PC-3 (cell line): ENCODE measurements at regions not wholly inside any gene's neighbourhood (a gene's known extent, or its start where the extent isn't known, plus 50 kb on each side); places are given as distances from the start of the nearest gene placed in this dataset.
A peak's percentile ranks its signal among the peaks of the same experiment; 100 is the strongest.

ENCODE experiments used
- ATAC-seq: fragments of 200-7000 bp; cut with Tn5 transposase; 2 replicates; pipeline ENCODE4 v1.9.1; 2020; ENCODE audit warnings: mild to moderate bottlenecking, moderate library complexity
- BruUV-seq: library from RNA; stranded (reverse); fragments of 400-500 nt; replicated peaks from 2 replicates; lab custom pipeline; 2021; lab: Mats Ljungman, UMichigan
- CTCF ChIA-PET: fragments of 300-600 bp; sonication (Branson Sonifier 250); formaldehyde crosslinking; loops from one replicate; lab custom pipeline; 2022; ENCODE audit warnings: antibody characterized with exemption; lab: Charles Lee
- POLR2A ChIA-PET: fragments of 300-600 bp; sonication (Branson Sonifier 250); formaldehyde crosslinking; loops from one replicate; lab custom pipeline; 2022; ENCODE audit warnings: antibody characterized with exemption; ENCODE audit not compliant: unreplicated experiment; lab: Charles Lee
- DNase-seq: peaks from one replicate; pipeline ENCODE4 v3.0.0-alpha.2; 2015
- H2AFZ ChIP-seq: fragments of 300-600 bp; sonication (generic); 2 replicates; pipeline ENCODE4 v1.6.0; 2016; ENCODE audit warnings: antibody characterized with exemption, low read length
- H3F3A ChIP-seq: fragments of 300-600 bp; sonication (generic); one replicate; pipeline ENCODE4 v1.6.0; 2017; ENCODE audit warnings: antibody characterized with exemption, low read length, control low read depth, mild to moderate bottlenecking; ENCODE audit not compliant: unreplicated experiment
- H3K27ac ChIP-seq: fragments of 300-600 bp; sonication (generic); 2 replicates; pipeline ENCODE4 v1.5.1; 2016; ENCODE audit warnings: mild to moderate bottlenecking, low read length
- H3K27me3 ChIP-seq: fragments of 300-600 bp; sonication (generic); 2 replicates; pipeline ENCODE4 v1.6.1; 2016; ENCODE audit warnings: low read length, mixed read lengths
- H3K36me3 ChIP-seq: fragments of 300-600 bp; sonication (generic); 2 replicates; pipeline ENCODE4 v1.6.1; 2016; ENCODE audit warnings: low read depth, mixed run types, low read length, mixed read lengths
- H3K4me1 ChIP-seq: fragments of 300-600 bp; sonication (generic); 2 replicates; pipeline ENCODE4 v1.5.1; 2016; ENCODE audit warnings: low read length; ENCODE audit not compliant: insufficient read depth
- H3K4me2 ChIP-seq: fragments of 300-600 bp; sonication (generic); 2 replicates; pipeline ENCODE4 v1.6.0; 2016; ENCODE audit warnings: low read length
- H3K4me3 ChIP-seq: fragments of 300-600 bp; sonication (generic); 2 replicates; pipeline ENCODE4 v1.5.1; 2016; ENCODE audit warnings: mild to moderate bottlenecking, low read length, mixed read lengths
- H3K79me2 ChIP-seq: fragments of 300-600 bp; sonication (generic); 2 replicates; pipeline ENCODE4 v1.6.1; 2017; ENCODE audit warnings: low read length, mixed read lengths
- H3K9ac ChIP-seq: fragments of 300-600 bp; sonication (generic); 2 replicates; pipeline ENCODE4 v1.6.0; 2016; ENCODE audit warnings: mild to moderate bottlenecking, low read length
- H3K9me2 ChIP-seq: fragments of 300-600 bp; sonication (generic); replicated peaks from 2 replicates; pipeline ENCODE4 v1.6.1; 2016; ENCODE audit warnings: mixed run types, low read length, mixed read lengths
- H3K9me3 ChIP-seq: fragments of 300-600 bp; sonication (generic); 2 replicates; pipeline ENCODE4 v1.6.1; 2016; ENCODE audit warnings: low read length, mixed read lengths
- H4K20me1 ChIP-seq: fragments of 300-600 bp; sonication (generic); 2 replicates; pipeline ENCODE4 v1.6.1; 2016; ENCODE audit warnings: low read length, mixed read lengths
- EZH2 ChIP-seq: fragments of 300-600 bp; sonication (generic); IDR thresholded peaks from one replicate; pipeline ENCODE4 v1.6.1; 2017; ENCODE audit warnings: antibody characterized with exemption, mild to moderate bottlenecking, low read length; ENCODE audit not compliant: unreplicated experiment
- EZH2phosphoT487 ChIP-seq: fragments of 300-600 bp; sonication (generic); IDR thresholded peaks from 2 replicates; pipeline ENCODE4 v1.6.1; 2018; ENCODE audit warnings: mild to moderate bottlenecking, antibody characterized with exemption, low read length, borderline replicate concordance
- intact Hi-C: fragments of 100-400 bp; cut with micrococcal nuclease; formaldehyde crosslinking; loops from 2 replicates; pipeline ENCODE4 v1.9.0; 2023
- TF ChIP-seq, protein P1 (sequence below): fragments of 300-600 bp; sonication (generic); conservative IDR thresholded peaks from 2 replicates; pipeline ENCODE4 v1.5.1; 2017; ENCODE audit warnings: antibody characterized with exemption, low read depth, mild to moderate bottlenecking, low read length

DNA sequence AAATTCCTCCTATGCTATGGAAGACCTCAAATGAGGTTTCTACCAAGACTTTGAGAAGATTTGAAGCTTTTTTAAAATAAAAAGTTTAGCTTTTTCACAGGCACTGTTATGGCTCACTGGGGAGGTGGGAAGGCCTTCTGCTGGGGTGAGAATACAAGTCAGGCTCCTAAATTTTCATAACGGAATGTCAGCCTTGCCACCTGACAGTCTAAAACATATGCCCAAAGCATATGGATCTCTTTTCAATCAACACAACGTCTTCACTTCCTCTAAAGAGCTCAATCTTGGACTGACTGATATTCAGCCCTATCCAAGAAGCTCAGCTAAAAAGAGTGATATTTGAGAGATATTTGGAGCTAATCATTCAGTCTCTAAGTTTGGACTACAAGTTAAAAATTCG, 57.1 kb upstream of the LIN7C start:
- 0 out of 2 replicates have a peak, but pooled peaks cover 6% of the 10 kb centered on the region for H3K4me1 ChIP-seq
- no TSS peak for BruUV-seq
- no peaks in the 10 kb centered on the region for H3K9me2 ChIP-seq
- no peaks in the 10 kb centered on the region for H3K27me3 ChIP-seq
- ChIA-PET POLR2A (no interaction called here), CTCF (no interaction called here)
- ATAC-seq (no peak), DNase-seq (no peak)
- H3K9ac ChIP-seq = no peak overlapping the region
- no peaks in the 10 kb centered on the region for H3K9me3 ChIP-seq
- H3F3A ChIP-seq = no peaks in the 10 kb centered on the region
- no peak overlapping the region for H3K4me2 ChIP-seq
- intact Hi-C loops = no loop called here
- H3K79me2 ChIP-seq = no peaks in the 10 kb centered on the region
- no peaks in the 10 kb centered on the region for H3K36me3 ChIP-seq
- TF ChIP-seq EZH2 = no peak
- TF ChIP-seq, protein P1, sequence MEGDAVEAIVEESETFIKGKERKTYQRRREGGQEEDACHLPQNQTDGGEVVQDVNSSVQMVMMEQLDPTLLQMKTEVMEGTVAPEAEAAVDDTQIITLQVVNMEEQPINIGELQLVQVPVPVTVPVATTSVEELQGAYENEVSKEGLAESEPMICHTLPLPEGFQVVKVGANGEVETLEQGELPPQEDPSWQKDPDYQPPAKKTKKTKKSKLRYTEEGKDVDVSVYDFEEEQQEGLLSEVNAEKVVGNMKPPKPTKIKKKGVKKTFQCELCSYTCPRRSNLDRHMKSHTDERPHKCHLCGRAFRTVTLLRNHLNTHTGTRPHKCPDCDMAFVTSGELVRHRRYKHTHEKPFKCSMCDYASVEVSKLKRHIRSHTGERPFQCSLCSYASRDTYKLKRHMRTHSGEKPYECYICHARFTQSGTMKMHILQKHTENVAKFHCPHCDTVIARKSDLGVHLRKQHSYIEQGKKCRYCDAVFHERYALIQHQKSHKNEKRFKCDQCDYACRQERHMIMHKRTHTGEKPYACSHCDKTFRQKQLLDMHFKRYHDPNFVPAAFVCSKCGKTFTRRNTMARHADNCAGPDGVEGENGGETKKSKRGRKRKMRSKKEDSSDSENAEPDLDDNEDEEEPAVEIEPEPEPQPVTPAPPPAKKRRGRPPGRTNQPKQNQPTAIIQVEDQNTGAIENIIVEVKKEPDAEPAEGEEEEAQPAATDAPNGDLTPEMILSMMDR = no peak
- no peak for TF ChIP-seq EZH2phosphoT487
- H3K4me3 ChIP-seq = no peak overlapping the region
- no peak overlapping the region for H2AFZ ChIP-seq
- H4K20me1 ChIP-seq = no peaks in the 10 kb centered on the region
- H3K27ac ChIP-seq = no peak overlapping the region

GRCh38 chr11:27563201-27563600, 56.6 kb upstream of the LIN7C start:
- ATAC-seq (peak; percentile 65), DNase-seq (peak; percentile 28)
- no peaks in the 10 kb centered on the region for H3K9me2 ChIP-seq
- CTCF ChIA-PET = no interaction called here
- 0 out of 2 replicates have a peak, but pooled peaks cover 6% of the 10 kb centered on the region for H3K4me1 ChIP-seq
- intact Hi-C loops = no loop called here
- no peak overlapping the region for H3K9ac ChIP-seq
- no peak overlapping the region for H2AFZ ChIP-seq
- TF ChIP-seq EZH2phosphoT487 (no peak), EZH2 (no peak)
- TF ChIP-seq, protein P1 = no peak
- POLR2A ChIA-PET = no interaction called here
- no peak overlapping the region for H3K4me3 ChIP-seq
- H3K27me3 ChIP-seq = no peaks in the 10 kb centered on the region
- H3K79me2 ChIP-seq = no peaks in the 10 kb centered on the region
- H4K20me1 ChIP-seq = no peaks in the 10 kb centered on the region
- H3K9me3 ChIP-seq = no peaks in the 10 kb centered on the region
- no peak overlapping the region for H3K4me2 ChIP-seq
- no peaks in the 10 kb centered on the region for H3K36me3 ChIP-seq
- no peaks in the 10 kb centered on the region for H3F3A ChIP-seq
- no TSS peak for BruUV-seq
- H3K27ac ChIP-seq = no peak overlapping the region

GRCh38 chr11:27558401-27558800, 51.8 kb upstream of the LIN7C start:
- Histone ChIP-seq H3K27me3 (no peaks in the 10 kb centered on the region), H3K4me1 (0 out of 2 replicates have a peak, but pooled peaks cover 6% of the 10 kb centered on the region), H3K79me2 (no peaks in the 10 kb centered on the region), H3F3A (no peaks in the 10 kb centered on the region), H3K4me3 (no peak overlapping the region), H3K27ac (no peak overlapping the region), H2AFZ (no peak overlapping the region), H3K9me3 (no peaks in the 10 kb centered on the region), H4K20me1 (no peaks in the 10 kb centered on the region), H3K36me3 (no peaks in the 10 kb centered on the region), H3K4me2 (no peak overlapping the region), H3K9ac (no peak overlapping the region), H3K9me2 (no peaks in the 10 kb centered on the region)
- no TSS peak for BruUV-seq
- CTCF ChIA-PET = no interaction called here
- no peak for DNase-seq
- TF ChIP-seq, protein P1 = no peak
- TF ChIP-seq EZH2 (no peak), EZH2phosphoT487 (no peak)
- POLR2A ChIA-PET = no interaction called here
- intact Hi-C loops = no loop called here
- no peak for ATAC-seq
